Transverse colon (tissue), 4 donors: ENCODE measurements at regions not wholly inside any gene's neighbourhood (a gene's known extent, or its start where the extent isn't known, plus 50 kb on each side); places are given as distances from the start of the nearest gene placed in this dataset.
A peak's percentile ranks its signal among the peaks of the same experiment; 100 is the strongest.

Source experiments
- DNase-seq: peaks from one replicate; pipeline ENCODE4 v3.0.0-alpha.2; 2019
- H3K27ac ChIP-seq, 4 donors: fragments of 200-600 bp; sonication (generic); 2 replicates each; pipeline ENCODE4 v1.5.1; 2016 to 2018; ENCODE audit warnings: inconsistent platforms in 4 of 4
- H3K27me3 ChIP-seq: fragments of 200-600 bp; sonication (generic); 2 replicates; pipeline ENCODE4 v1.5.1; 2017; ENCODE audit warnings: inconsistent platforms
- H3K36me3 ChIP-seq, 4 donors: fragments of 200-600 bp; sonication (generic); 2 replicates each; pipeline ENCODE4 v1.5.1; 2017 to 2019; ENCODE audit warnings: inconsistent platforms in 4 of 4
- H3K4me1 ChIP-seq, 4 donors: fragments of 200-600 bp; sonication (generic); 2 replicates each; pipeline ENCODE4 v1.5.1; 2017 to 2020; ENCODE audit warnings: inconsistent platforms in 4 of 4
- H3K4me3 ChIP-seq, 4 donors: fragments of 200-600 bp; sonication (generic); 1 replicate in 1 of 4; 2 replicates in 3 of 4; pipeline versions ENCODE4 v1.5.1 to v1.6.1; 2017 to 2019; ENCODE audit warnings: inconsistent platforms in 4 of 4
- H3K9me3 ChIP-seq, 2 donors: fragments of 200-600 bp; sonication (generic); 2 replicates each; pipeline ENCODE4 v1.5.1; 2017 to 2019; ENCODE audit warnings: inconsistent platforms in 2 of 2
- EP300 ChIP-seq: sonication (generic); formaldehyde crosslinking; IDR thresholded peaks from one replicate; pipeline ENCODE4 v1.6.1; 2017; ENCODE audit warnings: antibody characterized with exemption, low read depth
- POLR2A ChIP-seq: fragments of 450-650 bp; IDR thresholded peaks from one replicate; pipeline ENCODE4 v1.6.1; 2016; ENCODE audit warnings: antibody characterized with exemption, mild to moderate bottlenecking, moderate library complexity
- POLR2AphosphoS5 ChIP-seq, 3 donors: sonication (generic); formaldehyde crosslinking; IDR thresholded peaks; one replicate each; pipeline ENCODE4 v1.6.1; 2016; ENCODE audit warnings: antibody characterized with exemption in 3 of 3
- WGBS, 2 donors: methylation state at CpG; one replicate each; pipeline ENCODE4 v1.1.5; 2018; ENCODE audit warnings: low coverage in 1 of 2; 5-methylcytosine and 5-hydroxymethylcytosine counted together
- in situ Hi-C, 4 donors: fragments of 200-750 bp; cut with MboI; loops; one replicate each; pipeline versions ENCODE4 v1.15.0 to v1.15.1; 2017; ENCODE audit warnings: low sequenced_read_pairs in 3 of 4, low pct_ligation_motif_present in 1 of 4, low pct_unique_long_range_greater_than_20kb in 1 of 4
- intact Hi-C: fragments of 100-400 bp; cut with DNase I; formaldehyde crosslinking; loops from one replicate; pipeline ENCODE4 v1.15.1; 2023; ENCODE audit warnings: low total_unique reads
- TF ChIP-seq, protein P1 (sequence below), 5 experiments: fragments of 200-600 bp in 3 of 5; fragments of 450-650 bp in 2 of 5; sonication (generic) in 3 of 5; IDR thresholded peaks; 1 replicate in 2 of 5; 2 replicates in 3 of 5; pipeline ENCODE4 v1.5.1; 2016 to 2017; ENCODE audit warnings: antibody characterized with exemption in 5 of 5, inconsistent platforms in 3 of 5, mild to moderate bottlenecking in 2 of 5, moderate library complexity in 1 of 5

DNA sequence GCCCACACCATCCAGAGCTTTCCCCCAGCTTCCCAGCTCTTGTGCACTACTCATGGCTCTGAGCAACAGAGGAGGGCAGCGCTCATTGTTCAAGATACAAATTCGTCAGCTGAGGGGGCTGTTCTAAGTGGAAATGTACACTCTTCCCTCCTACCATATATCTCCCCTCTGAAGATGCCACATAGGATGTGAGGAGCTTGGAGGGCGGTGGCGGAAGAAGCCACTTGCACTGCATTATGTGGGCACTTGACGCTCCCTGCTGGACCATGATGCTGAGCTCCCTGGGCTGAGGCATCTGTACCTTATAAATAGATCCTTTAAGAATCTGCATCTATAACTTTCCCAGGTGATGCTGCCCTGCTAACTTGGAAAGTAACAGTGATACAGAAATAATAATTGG, 477.6 kb upstream of the DEPDC1 start:
- peaks cover 0 to 4% (median 0%) of the 10 kb centered on the region in 4 donors for H3K4me1 ChIP-seq
- no peak for TF ChIP-seq POLR2A
- TF ChIP-seq POLR2AphosphoS5 (IDR thresholded peaks at IDR 0.05): no peak
- no peak for TF ChIP-seq EP300
- TF ChIP-seq, protein P1, sequence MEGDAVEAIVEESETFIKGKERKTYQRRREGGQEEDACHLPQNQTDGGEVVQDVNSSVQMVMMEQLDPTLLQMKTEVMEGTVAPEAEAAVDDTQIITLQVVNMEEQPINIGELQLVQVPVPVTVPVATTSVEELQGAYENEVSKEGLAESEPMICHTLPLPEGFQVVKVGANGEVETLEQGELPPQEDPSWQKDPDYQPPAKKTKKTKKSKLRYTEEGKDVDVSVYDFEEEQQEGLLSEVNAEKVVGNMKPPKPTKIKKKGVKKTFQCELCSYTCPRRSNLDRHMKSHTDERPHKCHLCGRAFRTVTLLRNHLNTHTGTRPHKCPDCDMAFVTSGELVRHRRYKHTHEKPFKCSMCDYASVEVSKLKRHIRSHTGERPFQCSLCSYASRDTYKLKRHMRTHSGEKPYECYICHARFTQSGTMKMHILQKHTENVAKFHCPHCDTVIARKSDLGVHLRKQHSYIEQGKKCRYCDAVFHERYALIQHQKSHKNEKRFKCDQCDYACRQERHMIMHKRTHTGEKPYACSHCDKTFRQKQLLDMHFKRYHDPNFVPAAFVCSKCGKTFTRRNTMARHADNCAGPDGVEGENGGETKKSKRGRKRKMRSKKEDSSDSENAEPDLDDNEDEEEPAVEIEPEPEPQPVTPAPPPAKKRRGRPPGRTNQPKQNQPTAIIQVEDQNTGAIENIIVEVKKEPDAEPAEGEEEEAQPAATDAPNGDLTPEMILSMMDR (IDR thresholded peaks at IDR 0.05): no peak
- no peaks in the 10 kb centered on the region for H3K36me3 ChIP-seq
- DNase-seq: no peak
- H3K4me3 ChIP-seq: no peak overlapping the region
- in situ Hi-C loops: no loop called here
- intact Hi-C loops: no loop called here
- no peaks in the 10 kb centered on the region for H3K27me3 ChIP-seq
- H3K27ac ChIP-seq: peak overlapping the region in 1 of 4 donors; percentile 6
- WGBS, 2 donors: 90 to 100% methylated on average over 1 to 5 of the region's 5 CpGs
- H3K9me3 ChIP-seq: no peaks in the 10 kb centered on the region

GRCh38 chr1:68975212-68975933, 478.5 kb upstream of the DEPDC1 start:
- in situ Hi-C loops: no loop called here
- peak overlapping the region in 2 of 4 donors; percentile 12 to 16 for H3K27ac ChIP-seq
- 50 to 54% methylated on average over 2 to 4 of the region's 4 CpGs for WGBS, 2 donors
- DNase-seq: no peak
- intact Hi-C loops: no loop called here
- no peak overlapping the region for H3K4me3 ChIP-seq
- H3K27me3 ChIP-seq: no peaks in the 10 kb centered on the region
- H3K9me3 ChIP-seq: no peaks in the 10 kb centered on the region
- peaks cover 0 to 4% (median 0%) of the 10 kb centered on the region in 4 donors for H3K4me1 ChIP-seq
- no peaks in the 10 kb centered on the region for H3K36me3 ChIP-seq
- TF ChIP-seq POLR2A: no peak
- no peak for TF ChIP-seq POLR2AphosphoS5 (IDR thresholded peaks at IDR 0.05)
- TF ChIP-seq EP300: no peak
- TF ChIP-seq, protein P1 (IDR thresholded peaks at IDR 0.05): no peak

- Histone ChIP-seq H3K9me3 (no peaks in the 10 kb centered on the region), H3K4me1 (peaks cover 0 to 4% (median 0%) of the 10 kb centered on the region in 4 donors), H3K4me3 (no peak overlapping the region), H3K27ac (no peak overlapping the region), H3K36me3 (no peaks in the 10 kb centered on the region), H3K27me3 (no peaks in the 10 kb centered on the region)
- in situ Hi-C loops: no loop called here
- DNase-seq: no peak
- intact Hi-C loops: no loop called here
- TF ChIP-seq EP300: no peak
- TF ChIP-seq, protein P1 (IDR thresholded peaks at IDR 0.05): no peak
- TF ChIP-seq POLR2AphosphoS5 (IDR thresholded peaks at IDR 0.05): no peak
- TF ChIP-seq POLR2A: no peak
- WGBS, 2 donors: 89 to 92% methylated on average over 4 of the region's 4 CpGs
These were observed 480.2 kb upstream of the DEPDC1 start for GRCh38 chr1:68976916-68977610.

DNA sequence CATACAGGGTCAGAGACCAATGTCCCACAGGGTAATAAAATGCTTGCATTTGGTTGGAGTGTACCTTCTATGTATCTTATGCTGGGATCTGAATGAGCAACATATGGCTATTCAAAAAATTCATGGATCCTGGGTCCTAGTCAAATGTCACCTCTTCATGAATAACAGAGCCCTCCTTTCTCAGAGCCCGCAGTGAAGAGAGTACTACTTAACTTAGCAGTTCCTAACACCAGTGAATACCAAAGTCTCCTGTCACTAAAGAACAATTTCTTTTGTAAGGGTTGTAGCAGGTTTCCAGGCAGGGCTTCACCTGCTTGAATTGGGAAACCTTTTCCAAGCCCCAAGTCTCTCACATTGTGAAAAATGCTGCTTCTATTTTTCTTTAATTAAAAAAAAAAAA, 483.0 kb upstream of the DEPDC1 start:
- DNase-seq: no peak
- H3K36me3 ChIP-seq: no peaks in the 10 kb centered on the region
- in situ Hi-C loops (no loop called here), intact Hi-C loops (no loop called here)
- no peaks in the 10 kb centered on the region for H3K27me3 ChIP-seq
- peaks cover 0 to 4% (median 0%) of the 10 kb centered on the region in 4 donors for H3K4me1 ChIP-seq
- H3K27ac ChIP-seq: no peak overlapping the region
- no peaks in the 10 kb centered on the region for H3K9me3 ChIP-seq
- TF ChIP-seq EP300 (no peak), POLR2AphosphoS5 (IDR thresholded peaks at IDR 0.05) (no peak), POLR2A (no peak)
- TF ChIP-seq, protein P1 (IDR thresholded peaks at IDR 0.05): no peak
- no peak overlapping the region for H3K4me3 ChIP-seq
- WGBS, 2 donors: 89 to 100% methylated on average over 1 of the region's 1 CpG
